Glutamatergic neuron (in vitro differentiated cells): ENCODE measurements at regions not wholly inside any gene's neighbourhood (a gene's known extent, or its start where the extent isn't known, plus 50 kb on each side); places are given as distances from the start of the nearest gene placed in this dataset.
"Not testable (repeated sequence)": the region's sequence is repeated elsewhere in the genome, so short reads cannot be mapped to it uniquely, and the experiment has no call there.

ENCODE experiments used
- DNase-seq: peaks from one replicate; pipeline ENCODE4 v3.0.0; 2022
- H3K27ac Mint-ChIP-seq: one replicate; pipeline ENCODE4 v1.8.0; 2020; ENCODE audit warnings: mild to moderate bottlenecking, mixed read lengths, inconsistent platforms; ENCODE audit not compliant: unreplicated experiment
- H3K27me3 Mint-ChIP-seq: one replicate; pipeline ENCODE4 v1.8.0; 2020; ENCODE audit warnings: mild to moderate bottlenecking, moderate library complexity, mixed read lengths, inconsistent platforms; ENCODE audit not compliant: unreplicated experiment
- H3K36me3 Mint-ChIP-seq: one replicate; pipeline ENCODE4 v1.8.0; 2020; ENCODE audit warnings: mild to moderate bottlenecking, mixed read lengths, inconsistent platforms; ENCODE audit not compliant: unreplicated experiment
- H3K4me1 Mint-ChIP-seq: one replicate; pipeline ENCODE4 v1.8.0; 2020; ENCODE audit warnings: mild to moderate bottlenecking, low read depth, mixed read lengths, inconsistent platforms; ENCODE audit not compliant: unreplicated experiment
- H3K4me3 Mint-ChIP-seq: one replicate; pipeline ENCODE4 v1.8.0; 2020; ENCODE audit warnings: mild to moderate bottlenecking, mixed read lengths, inconsistent platforms; ENCODE audit not compliant: unreplicated experiment
- H3K9me3 Mint-ChIP-seq: one replicate; pipeline ENCODE4 v1.8.0; 2020; ENCODE audit warnings: mild to moderate bottlenecking, moderate library complexity, mixed read lengths, inconsistent platforms; ENCODE audit not compliant: unreplicated experiment
- CTCF ChIP-seq: fragments of 200-600 bp; sonication (generic); IDR thresholded peaks from one replicate; pipeline ENCODE4 v1.5.0; 2021; ENCODE audit not compliant: partially characterized antibody, unreplicated experiment

DNA sequence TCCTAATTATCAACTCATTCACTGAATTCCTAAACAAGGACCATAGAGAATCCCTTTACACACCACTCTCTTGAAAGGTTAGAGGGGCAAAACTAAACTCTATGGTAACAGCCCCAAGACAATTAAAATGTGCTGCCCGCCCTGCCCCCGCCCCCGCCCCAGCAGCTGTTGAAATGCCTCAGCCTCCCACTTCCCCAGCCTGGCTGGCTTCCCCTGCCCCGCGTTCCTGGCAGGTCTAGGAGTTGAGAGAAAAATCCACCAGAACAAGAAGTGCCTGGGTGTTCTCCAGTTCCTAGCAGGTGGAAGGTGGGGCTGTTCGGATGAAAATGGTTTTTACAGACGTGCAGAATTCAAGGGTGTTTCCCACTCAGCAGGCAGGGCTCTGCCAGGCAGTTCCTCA, 109.5 kb upstream of the ZEB1 start:
- no peak for DNase-seq
- no peak overlapping the region for H3K27ac Mint-ChIP-seq
- no peak overlapping the region for H3K4me3 Mint-ChIP-seq
- no peak for TF ChIP-seq CTCF
- no peaks in the 10 kb centered on the region for H3K4me1 Mint-ChIP-seq
- peaks cover 2% of the 10 kb centered on the region for H3K27me3 Mint-ChIP-seq
- H3K36me3 Mint-ChIP-seq, result no peaks in the 10 kb centered on the region
- H3K9me3 Mint-ChIP-seq, result peaks cover 4% of the 10 kb centered on the region

GRCh38 chr10:31210190-31210589, 108.8 kb upstream of the ZEB1 start:
- Mint-ChIP-seq H3K4me1 (no peaks in the 10 kb centered on the region), H3K36me3 (no peaks in the 10 kb centered on the region), H3K27me3 (peaks cover 2% of the 10 kb centered on the region), H3K9me3 (peaks cover 4% of the 10 kb centered on the region), H3K4me3 (no peak overlapping the region), H3K27ac (no peak overlapping the region)
- no peak for DNase-seq
- TF ChIP-seq CTCF, result no peak

- peaks cover 4% of the 10 kb centered on the region for H3K27me3 Mint-ChIP-seq
- H3K36me3 Mint-ChIP-seq, result peaks cover 7% of the 10 kb centered on the region
- no peak for DNase-seq
- no peak overlapping the region for H3K27ac Mint-ChIP-seq
- TF ChIP-seq CTCF, result no peak
- peaks cover 3% of the 10 kb centered on the region for H3K4me1 Mint-ChIP-seq
- no peak overlapping the region for H3K4me3 Mint-ChIP-seq
- H3K9me3 Mint-ChIP-seq, result peaks cover 2% of the 10 kb centered on the region
These were observed 105.1 kb upstream of the ZEB1 start for GRCh38 chr10:31213959-31214358.

- H3K4me1 Mint-ChIP-seq, result peaks cover 3% of the 10 kb centered on the region
- H3K27me3 Mint-ChIP-seq, result peaks cover 4% of the 10 kb centered on the region
- H3K4me3 Mint-ChIP-seq, result no peak overlapping the region
- no peak overlapping the region for H3K27ac Mint-ChIP-seq
- peaks cover 7% of the 10 kb centered on the region for H3K36me3 Mint-ChIP-seq
- DNase-seq, result no peak
- no peak for TF ChIP-seq CTCF
- peaks cover 2% of the 10 kb centered on the region for H3K9me3 Mint-ChIP-seq
These were observed 104.0 kb upstream of the ZEB1 start for GRCh38 chr10:31215052-31215451.

DNA sequence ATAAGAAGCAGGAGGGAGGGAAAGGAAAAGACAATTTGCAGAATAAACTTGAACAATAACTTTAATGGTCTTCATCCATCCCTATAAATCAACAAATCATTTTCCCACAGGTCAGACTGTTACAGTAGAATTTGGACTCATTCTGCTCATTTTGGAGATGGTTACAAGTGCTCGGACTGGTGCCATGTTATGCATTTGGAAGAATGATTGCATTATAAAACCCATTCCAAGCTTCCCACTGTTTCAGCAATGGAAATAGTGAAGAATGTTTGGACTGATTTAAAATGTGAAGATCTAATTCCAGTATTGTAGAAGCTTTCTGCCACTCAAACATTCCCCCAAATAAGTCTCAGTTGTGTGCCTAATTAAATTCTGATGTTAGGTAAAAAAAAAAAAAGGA, 99.7 kb upstream of the ZEB1 start:
- H3K9me3 Mint-ChIP-seq, result no peaks in the 10 kb centered on the region
- H3K4me3 Mint-ChIP-seq, result no peak overlapping the region
- peaks cover 4% of the 10 kb centered on the region for H3K27me3 Mint-ChIP-seq
- peaks cover 7% of the 10 kb centered on the region for H3K36me3 Mint-ChIP-seq
- H3K27ac Mint-ChIP-seq, result no peak overlapping the region
- H3K4me1 Mint-ChIP-seq, result peaks cover 3% of the 10 kb centered on the region
- TF ChIP-seq CTCF, result no peak
- DNase-seq, result no peak

- peaks cover 15% of the 10 kb centered on the region for H3K36me3 Mint-ChIP-seq
- not testable (repeated sequence) for H3K4me1 Mint-ChIP-seq, H3K9me3 Mint-ChIP-seq, H3K27me3 Mint-ChIP-seq, DNase-seq, H3K27ac Mint-ChIP-seq, H3K4me3 Mint-ChIP-seq
These were observed 90.2 kb upstream of the ZEB1 start for GRCh38 chr10:31228780-31229179.
